KOPT-K1 (cell line): ENCODE measurements at regions not wholly inside any gene's neighbourhood (a gene's known extent, or its start where the extent isn't known, plus 50 kb on each side); places are given as distances from the start of the nearest gene placed in this dataset.
"Not testable (repeated sequence)": the region's sequence is repeated elsewhere in the genome, so short reads cannot be mapped to it uniquely, and the experiment has no call there.

ENCODE experiments used
- H3K27ac ChIP-seq: fragments of 200-600 bp; sonication (generic); 2 replicates; pipeline ENCODE4 v1.5.1; 2016; ENCODE audit warnings: antibody characterized with exemption, mild to moderate bottlenecking, low read depth, low read length; ENCODE audit not compliant: poor library complexity, severe bottlenecking
- H3K36me3 ChIP-seq: fragments of 200-600 bp; sonication (generic); 2 replicates; pipeline ENCODE4 v1.5.1; 2017; ENCODE audit warnings: antibody characterized with exemption, mild to moderate bottlenecking, low read length, moderate library complexity; ENCODE audit not compliant: insufficient read depth
- H3K9me3 ChIP-seq: fragments of 200-600 bp; sonication (generic); 2 replicates; pipeline ENCODE4 v1.5.1; 2017; ENCODE audit warnings: antibody characterized with exemption, low read length, mild to moderate bottlenecking; ENCODE audit not compliant: insufficient read depth, poor library complexity, severe bottlenecking

DNA sequence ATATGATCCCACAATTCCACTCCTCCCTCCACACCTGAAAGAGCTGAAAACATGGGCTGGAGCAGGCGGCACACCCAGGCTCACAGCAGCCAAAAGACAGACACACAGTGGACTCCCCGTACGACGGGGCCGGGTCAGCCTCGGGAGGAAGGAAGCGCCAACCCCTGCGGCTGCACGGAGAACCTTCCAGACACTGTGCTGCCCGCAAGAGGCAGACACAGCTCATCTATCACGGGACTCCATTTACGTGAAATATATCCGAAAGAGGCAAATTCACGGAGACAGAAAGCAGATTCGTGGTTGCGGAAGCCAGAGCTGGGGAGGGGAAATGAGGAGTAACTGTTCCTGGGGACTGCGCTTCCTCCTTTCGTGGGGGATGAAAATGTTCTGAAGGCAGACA lies 165.0 kb downstream of the BRD1 start:
- Histone ChIP-seq H3K27ac (no peak overlapping the region), H3K9me3 (no peaks in the 10 kb centered on the region), H3K36me3 (no peaks in the 10 kb centered on the region)

DNA sequence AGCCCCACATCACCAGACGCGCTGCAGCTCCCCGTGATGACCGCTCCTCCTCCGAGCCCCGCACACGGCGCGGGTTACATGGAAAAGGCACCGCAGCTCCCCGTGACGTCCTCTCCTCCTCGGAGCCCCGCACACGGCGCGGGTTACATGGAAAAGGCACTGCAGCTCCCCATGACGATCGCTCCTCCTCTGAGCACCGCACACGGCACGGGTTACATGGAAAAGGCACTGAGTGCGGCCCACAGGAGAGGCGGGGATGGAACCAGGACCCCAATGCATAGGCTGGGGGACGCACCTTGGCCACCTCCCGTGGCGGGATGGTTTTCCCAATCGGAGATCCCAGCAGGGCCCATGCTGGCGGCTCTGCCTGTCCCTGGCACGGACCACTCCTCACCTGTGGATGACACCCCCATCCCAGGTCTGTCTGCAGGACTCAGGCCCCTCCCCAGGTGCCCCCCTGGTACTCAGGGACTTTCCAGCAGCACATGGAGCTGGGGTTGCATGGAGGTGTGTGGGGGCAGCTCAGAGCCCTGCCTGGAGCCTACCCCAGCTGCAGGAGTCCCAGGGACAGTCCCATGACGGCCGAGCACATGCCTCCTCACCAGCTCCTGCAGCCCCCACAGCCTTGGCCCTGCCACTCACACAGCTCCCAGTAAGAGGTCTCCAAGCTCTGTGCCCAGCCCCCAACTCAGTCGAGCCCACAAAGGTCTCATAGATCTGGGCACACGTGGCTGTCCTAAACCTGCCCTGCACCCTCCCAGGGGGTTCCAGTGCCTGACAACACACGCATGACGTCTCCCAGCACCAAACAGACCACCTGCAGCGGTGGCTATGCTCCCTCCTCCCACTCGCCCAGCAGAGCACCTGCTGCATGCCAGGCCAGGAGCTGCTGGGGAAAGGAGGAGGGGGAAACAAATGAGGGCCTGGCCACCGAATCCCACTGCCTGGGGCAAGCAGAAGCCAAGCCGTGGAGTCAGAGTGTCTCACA lies 166.6 kb downstream of the BRD1 start:
- Histone ChIP-seq H3K27ac (no peak overlapping the region), H3K36me3 (no peaks in the 10 kb centered on the region), H3K9me3 (no peaks in the 10 kb centered on the region)

DNA sequence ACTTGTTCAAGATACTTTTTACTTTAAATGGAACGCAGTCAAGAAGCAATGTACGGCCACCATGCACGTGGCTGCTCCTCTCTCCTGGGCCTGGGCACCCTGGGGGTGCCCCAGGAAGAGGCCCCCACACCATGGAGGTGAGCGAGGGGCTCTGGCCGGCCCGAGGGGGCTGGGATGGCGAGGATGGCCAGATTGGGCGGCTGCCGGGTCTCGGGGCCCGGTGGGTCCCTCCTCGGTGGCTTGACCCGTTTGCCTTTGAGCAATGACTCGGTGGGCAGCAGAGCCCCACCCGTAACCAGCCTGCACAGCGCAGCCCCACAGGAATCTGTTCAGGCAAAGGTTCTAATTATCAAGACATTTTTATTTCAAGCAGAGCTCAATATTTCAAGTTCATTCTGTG lies 167.4 kb downstream of the BRD1 start:
- H3K36me3 ChIP-seq: no peaks in the 10 kb centered on the region
- H3K9me3 ChIP-seq: no peaks in the 10 kb centered on the region
- no peak overlapping the region for H3K27ac ChIP-seq

DNA sequence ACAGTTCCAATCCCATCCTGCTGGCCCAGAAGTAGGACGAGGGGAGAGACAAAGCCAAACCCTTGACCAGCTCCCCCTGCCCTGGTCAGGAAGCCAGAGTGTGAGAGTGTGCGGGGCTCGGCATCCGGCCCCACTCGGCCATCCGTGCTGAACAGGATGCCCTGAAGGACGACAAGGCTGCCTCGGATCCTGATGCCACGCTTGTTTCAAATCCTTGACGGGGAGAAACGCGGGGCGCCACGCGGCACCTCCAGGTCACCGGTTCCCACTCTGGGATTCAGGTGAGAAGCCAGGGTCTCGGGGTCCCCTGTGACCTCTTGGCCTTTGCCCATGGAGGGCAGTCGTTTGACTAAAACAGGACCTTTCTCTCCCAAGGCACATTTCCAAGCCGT lies 167.8 kb downstream of the BRD1 start:
- H3K36me3 ChIP-seq: peaks cover 1% of the 10 kb centered on the region; the same call in 1 of the 2 replicates
- no peak overlapping the region for H3K27ac ChIP-seq
- no peaks in the 10 kb centered on the region for H3K9me3 ChIP-seq

DNA sequence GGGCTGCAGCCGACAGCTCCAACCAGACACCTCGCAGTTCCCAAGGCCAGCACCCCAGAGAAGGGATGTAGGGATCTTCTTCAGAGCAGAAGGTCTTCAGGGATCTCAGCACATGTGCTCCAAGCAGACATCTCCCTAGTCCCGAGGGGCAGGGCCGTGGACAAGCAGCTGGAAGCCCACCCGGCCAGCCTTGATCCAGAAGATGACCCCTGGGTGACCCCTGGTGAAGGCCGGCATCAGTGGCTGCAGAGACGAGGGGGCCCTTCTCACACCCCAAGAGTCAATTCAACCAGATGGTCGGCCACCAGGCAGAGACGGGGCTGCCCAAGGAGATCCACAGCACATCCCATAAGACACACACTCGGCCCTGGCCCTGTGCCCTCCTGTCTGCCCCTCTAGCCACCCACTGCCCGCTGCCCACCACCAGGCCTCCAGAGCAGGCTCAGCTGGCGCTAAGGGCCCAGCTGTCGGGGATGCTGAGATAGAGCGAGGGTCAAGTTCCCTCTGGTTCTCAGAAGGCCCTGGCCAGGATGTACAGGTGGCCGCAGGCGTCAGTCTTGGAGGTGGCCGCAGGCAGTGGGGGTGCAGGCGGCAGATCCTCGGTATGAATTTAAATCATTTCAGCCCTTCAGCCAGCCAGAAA lies 168.3 kb downstream of the BRD1 start:
- Histone ChIP-seq H3K9me3 (no peaks in the 10 kb centered on the region), H3K27ac (no peak overlapping the region), H3K36me3 (peaks cover 5% of the 10 kb centered on the region; the same call in 1 of the 2 replicates)

DNA sequence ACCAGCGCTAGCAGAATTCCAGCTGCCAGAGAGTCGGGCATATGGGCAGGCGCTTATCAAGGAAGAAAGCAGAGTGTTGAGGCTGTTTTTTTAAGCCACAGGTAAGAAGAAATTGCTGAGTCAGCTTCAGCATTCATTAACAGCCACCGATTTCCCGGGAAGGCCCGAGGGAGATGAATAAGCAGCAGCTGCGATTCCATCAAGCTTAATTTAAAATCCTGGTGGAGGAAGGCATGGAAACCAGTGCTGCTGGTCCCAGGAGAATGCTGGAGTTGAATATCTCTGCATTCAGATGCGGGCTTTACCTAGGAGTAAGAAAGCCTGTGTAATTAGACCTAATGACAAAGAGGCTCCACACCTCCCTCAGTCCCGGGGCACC lies 168.8 kb downstream of the BRD1 start:
- H3K36me3 ChIP-seq: peaks cover 5% of the 10 kb centered on the region; the same call in 1 of the 2 replicates
- no peaks in the 10 kb centered on the region for H3K9me3 ChIP-seq
- H3K27ac ChIP-seq: no peak overlapping the region

DNA sequence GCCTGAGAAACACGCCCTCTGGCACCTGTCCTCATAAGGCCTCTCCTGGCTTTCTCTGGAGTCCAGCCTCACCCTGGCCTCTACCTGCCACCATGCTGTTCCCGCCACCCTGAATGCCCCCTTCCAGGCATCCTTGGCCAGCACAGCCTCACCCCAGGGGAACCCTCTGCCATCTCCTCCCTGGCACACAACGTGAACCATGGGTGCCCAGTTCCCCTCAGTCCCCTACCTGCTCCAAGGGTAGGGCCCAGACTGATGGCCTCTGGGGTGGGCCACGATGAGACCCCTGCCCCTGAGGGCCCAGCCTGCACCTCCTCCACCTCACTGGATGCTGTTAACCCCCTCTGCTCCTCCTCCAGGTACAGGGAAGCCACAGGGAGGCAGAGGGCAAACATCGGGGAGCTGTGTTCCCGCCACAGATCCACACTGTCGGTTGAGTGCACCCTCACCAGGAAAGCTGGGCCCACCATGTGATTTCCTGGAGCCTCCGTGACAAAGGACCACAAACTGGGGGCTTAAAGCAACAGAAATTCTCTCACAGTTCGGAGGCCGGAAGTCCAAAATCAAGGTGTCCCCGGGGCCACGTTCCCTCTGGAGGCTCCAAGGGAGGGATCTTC lies 169.6 kb downstream of the BRD1 start:
- Histone ChIP-seq H3K9me3 (no peaks in the 10 kb centered on the region), H3K36me3 (peaks cover 12% of the 10 kb centered on the region; the same call in 1 of the 2 replicates), H3K27ac (no peak overlapping the region)

DNA sequence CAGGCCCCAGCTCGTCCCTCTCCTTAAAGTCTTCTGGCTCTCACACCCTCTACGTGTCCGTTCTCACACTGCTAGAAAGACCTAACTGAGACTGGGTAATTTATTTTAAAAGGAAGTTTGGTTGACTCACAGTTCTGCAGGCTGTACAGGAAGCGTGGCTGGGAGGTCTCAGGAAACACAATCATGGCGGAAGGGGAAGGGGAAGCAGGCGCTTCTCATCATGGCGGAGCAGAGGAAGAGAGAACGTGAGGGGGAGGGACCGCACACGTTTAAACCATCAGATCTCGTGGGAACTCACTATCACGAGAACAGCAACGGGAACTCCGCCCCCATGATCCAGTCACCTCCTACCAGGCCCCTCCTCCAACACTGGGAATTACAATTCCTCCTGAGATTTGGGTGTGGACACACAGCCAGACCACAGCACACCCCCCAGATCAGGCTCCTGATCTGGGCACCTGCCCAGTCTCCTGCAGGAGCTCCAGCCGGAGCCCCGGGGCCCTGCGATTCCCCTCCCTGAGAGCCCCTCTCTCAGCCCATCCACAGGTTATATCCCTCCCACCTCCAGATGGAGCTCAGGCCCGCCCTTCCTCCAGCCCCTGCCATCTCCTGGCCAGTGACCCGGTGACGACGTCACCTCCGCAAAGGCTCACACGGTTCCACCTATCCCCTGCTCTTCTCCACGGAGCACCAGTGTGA lies 170.2 kb downstream of the BRD1 start:
- Histone ChIP-seq H3K36me3 (peaks cover 12% of the 10 kb centered on the region; the same call in 1 of the 2 replicates), H3K27ac (peak overlapping the region; percentile 29), H3K9me3 (no peaks in the 10 kb centered on the region)

DNA sequence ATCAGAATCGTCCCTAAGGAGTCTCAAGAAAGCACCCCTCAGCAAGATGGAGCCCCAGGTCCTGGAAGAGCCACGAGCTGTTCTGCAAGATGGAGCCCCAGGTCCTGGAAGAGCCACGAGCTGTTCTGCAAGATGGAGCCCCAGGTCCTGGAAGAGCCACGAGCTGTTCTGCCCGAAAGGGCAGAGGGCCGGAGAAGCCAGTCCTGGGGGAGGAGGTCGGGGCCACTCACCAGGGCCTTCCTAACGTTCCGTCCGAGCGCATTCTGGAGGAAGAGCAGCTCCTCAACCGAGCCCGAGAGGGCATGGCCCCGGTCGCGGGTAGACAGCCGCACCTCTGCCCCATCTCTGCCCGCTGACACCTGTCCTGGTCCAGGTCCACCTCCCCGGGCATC lies 170.8 kb downstream of the BRD1 start:
- peak overlapping the region; percentile 57 for H3K27ac ChIP-seq
- not testable (repeated sequence) for H3K9me3 ChIP-seq
- H3K36me3 ChIP-seq: peaks cover 12% of the 10 kb centered on the region; the same call in 1 of the 2 replicates

DNA sequence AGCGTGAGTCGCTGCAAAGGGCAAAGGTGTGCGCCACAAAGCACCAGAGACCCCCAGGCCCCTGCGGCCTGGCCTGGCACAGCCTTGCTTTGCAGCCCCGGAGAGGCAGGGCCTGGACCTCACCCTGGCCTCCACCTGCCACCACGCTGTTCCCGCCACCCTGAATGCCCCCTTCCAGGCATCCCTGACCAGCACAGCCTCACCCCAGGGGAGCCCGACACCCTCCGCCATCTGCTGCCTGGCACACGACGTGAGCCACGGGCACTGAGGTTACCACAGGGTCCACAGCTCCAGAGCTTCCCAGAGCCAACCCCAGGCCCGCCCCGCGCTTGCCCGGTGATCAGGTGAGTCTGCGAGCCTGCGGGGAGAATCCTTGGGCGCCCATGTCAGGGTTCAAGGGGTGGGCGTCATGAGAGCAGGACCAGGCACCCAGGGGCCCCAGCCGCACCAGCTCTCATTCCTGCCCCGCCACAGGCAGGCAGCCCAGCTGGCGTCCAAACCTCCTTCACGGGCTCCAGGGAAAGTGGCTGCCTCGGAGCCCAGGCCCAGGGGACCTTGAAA lies 171.3 kb downstream of the BRD1 start:
- peaks cover 12% of the 10 kb centered on the region; the same call in 1 of the 2 replicates for H3K36me3 ChIP-seq

DNA sequence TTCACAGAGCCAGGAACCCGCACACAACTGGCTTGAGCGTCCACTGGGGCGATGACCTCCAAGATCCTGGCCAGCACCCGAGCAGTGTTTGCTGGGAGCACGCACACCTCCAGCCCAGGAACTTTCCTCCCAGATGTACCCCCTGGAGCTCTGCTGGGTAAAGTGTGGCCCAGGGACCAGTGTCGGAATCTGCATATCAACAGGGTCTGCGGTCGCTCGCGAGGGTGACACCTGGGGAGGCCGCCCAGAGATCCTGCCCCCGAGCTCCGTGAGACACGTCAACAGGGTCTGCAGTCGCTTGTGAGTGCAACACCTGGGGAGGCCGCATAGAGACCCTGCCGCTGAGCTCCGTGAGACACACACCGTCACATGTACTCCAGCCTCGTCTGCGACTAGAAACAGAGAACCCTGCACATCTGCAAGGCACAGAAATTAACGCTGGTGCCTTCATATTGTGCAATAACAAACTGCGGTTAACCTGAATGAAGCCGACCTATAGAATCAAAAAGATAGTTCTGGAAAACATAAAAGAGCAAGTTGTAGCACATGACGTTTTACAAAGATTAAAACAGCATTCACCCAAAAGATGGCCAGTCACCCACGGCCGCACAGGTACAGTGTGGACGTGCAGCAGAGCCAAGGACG lies 172.4 kb downstream of the BRD1 start:
- no peaks in the 10 kb centered on the region for H3K9me3 ChIP-seq

More for the DNA sequence above, 171.3 kb downstream of the BRD1 start:
- peak overlapping the region; percentile 57 for H3K27ac ChIP-seq
- H3K9me3 ChIP-seq: no peaks in the 10 kb centered on the region

DNA sequence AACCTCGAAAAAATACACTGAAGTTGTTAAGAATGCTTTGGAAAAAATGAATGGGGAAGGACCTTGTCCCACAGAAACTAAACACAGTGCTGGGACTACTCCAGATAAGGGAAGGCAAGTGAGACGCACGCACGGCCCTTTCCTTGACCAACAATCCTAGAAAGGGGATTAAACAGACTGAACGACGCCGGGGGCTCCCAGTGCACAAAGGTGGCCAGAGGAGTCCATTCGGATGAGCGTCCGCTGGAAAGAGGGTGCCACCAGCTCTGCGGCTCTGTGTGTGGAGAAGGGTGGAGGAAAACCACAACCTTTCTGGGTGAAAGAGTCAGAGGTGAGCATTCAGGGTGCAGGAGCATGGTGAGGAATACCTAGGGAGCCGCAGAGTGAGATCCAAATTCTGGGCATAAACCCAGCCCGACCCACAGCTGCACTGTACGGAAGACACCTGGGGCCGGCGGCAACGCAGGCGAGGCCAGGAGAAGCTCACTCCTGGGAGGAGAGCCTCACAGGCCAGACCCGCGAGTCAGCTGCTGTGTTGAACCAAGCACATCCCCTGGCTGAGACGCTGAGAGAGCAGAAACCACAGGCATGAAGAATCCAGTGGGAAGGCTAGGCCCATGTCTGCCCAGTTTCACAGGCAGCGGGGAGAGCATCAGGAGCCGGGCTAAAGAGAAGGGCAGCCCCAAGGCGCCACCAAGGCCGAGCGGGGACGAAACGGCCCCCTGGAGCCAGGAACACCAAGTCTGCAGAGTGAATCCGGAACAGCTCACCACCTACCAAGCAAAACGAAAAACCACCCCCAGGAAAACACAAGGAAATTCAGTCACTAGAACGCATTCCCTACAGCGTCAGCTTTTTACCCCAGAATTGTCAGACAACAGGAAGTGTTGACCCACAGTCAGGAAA lies 177.1 kb downstream of the BRD1 start:
- peaks cover 21% of the 10 kb centered on the region; the same call in 1 of the 2 replicates for H3K36me3 ChIP-seq
- no peak overlapping the region for H3K27ac ChIP-seq
- no peaks in the 10 kb centered on the region for H3K9me3 ChIP-seq

More for the DNA sequence above, 172.4 kb downstream of the BRD1 start:
- no peak overlapping the region for H3K27ac ChIP-seq
- peaks cover 12% of the 10 kb centered on the region; the same call in 1 of the 2 replicates for H3K36me3 ChIP-seq
